GM12875 (cell line): ENCODE measurements at regions not wholly inside any gene's neighbourhood (a gene's known extent, or its start where the extent isn't known, plus 50 kb on each side); places are given as distances from the start of the nearest gene placed in this dataset.
"Not testable (repeated sequence)": the region's sequence is repeated elsewhere in the genome, so short reads cannot be mapped to it uniquely, and the experiment has no call there.

Source experiments
- H3K4me3 ChIP-seq: one replicate; pipeline ENCODE4 v1.5.1; 2011; ENCODE audit warnings: low read depth, low read length, control low read depth
- CTCF ChIP-seq: IDR thresholded peaks from 2 replicates; pipeline ENCODE4 v1.5.1; 2011; ENCODE audit warnings: low read depth, mild to moderate bottlenecking, control low read depth, inconsistent platforms, low read length, moderate library complexity, borderline replicate concordance; ENCODE audit not compliant: insufficient read depth

DNA sequence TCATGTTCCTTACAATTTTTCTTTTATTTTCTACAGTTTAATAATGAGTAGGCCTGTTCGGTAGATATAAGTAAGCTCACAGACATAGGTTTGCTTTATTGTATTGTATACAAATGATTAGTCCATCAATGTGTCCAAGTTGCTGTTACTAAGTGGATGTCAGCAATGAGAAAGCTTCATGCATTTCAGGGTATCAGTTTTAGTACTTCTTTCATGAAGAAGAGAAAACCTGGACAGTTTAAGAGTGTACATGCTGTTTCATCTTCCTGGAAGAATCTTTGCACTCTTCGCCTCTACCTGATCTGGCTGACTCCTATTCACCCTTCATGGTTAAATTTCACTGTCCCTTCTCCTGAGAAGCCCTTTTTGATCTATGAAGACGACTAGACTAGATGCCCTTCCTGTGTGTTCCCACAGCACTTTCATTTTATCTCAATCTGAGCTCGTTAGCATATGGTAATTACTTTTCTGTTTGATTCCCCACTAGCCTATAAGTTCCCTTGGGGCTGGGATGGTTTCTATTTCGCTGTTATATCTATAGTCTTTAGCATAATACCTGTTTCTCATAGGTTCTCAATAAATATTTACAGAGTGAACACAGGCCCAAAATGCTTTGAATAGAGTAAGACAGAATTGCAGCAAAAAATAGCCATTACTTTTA lies 70.7 kb downstream of the CETN3 start:
- H3K4me3 ChIP-seq: no peak overlapping the region
- no peak for TF ChIP-seq CTCF

GRCh38 chr5:90337449-90338052 lies 72.0 kb downstream of the CETN3 start:
- H3K4me3 ChIP-seq: no peak overlapping the region
- no peak for TF ChIP-seq CTCF

GRCh38 chr5:90336752-90337151 lies 72.8 kb downstream of the CETN3 start:
- no peak overlapping the region for H3K4me3 ChIP-seq
- no peak for TF ChIP-seq CTCF

DNA sequence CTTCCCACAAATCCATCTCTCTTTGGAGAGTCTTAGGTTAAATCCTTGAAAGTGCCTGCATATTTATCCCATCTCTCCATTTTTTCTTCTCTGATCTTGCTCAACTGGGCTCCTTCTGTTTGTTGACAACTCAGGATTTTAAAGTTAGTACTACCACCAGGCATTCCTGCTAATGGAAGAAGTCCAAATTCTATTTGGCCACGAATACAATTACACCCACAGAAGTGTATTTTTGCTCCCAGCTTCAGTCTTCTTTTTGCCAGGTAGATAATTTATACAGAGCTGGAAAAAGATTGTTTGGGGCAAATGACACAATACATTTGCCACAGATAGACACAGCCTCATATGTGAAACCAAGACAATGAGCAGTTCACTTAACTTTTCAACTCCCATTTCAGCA lies 74.8 kb downstream of the CETN3 start:
- no peak for TF ChIP-seq CTCF
- H3K4me3 ChIP-seq: no peak overlapping the region

GRCh38 chr5:90329911-90330310 lies 79.6 kb downstream of the CETN3 start:
- H3K4me3 ChIP-seq: no peak overlapping the region

GRCh38 chr5:90326995-90327394 lies 82.6 kb downstream of the CETN3 start:
- H3K4me3 ChIP-seq: no peak overlapping the region
- TF ChIP-seq CTCF: no peak

More at GRCh38 chr5:90329911-90330310, 79.6 kb downstream of the CETN3 start:
- TF ChIP-seq CTCF: no peak

DNA sequence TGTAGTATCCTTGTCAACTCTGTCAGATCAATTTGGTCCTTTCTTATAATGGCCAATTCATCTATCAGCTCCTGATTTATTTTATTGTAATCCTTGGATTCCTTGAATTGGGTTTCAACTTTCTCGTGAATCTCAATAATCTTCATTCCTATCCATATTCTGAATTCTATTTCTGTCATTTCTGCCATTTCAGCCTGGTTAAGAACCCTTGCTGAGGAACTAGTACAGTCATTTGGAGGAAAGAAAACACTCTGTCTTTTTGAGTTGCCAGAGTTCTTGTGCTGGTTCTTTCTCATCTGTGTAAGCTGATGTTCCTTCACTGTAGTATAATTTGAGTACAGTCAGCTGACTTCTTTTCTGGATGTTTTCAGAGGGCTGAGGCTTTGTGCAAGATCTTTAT lies 84.5 kb downstream of the CETN3 start:
- no peak for TF ChIP-seq CTCF
- H3K4me3 ChIP-seq: no peak overlapping the region

- H3K4me3 ChIP-seq: not testable (repeated sequence)
Observed at GRCh38 chr5:90320348-90320747, 89.2 kb downstream of the CETN3 start.
